ENCODE measurements at regions not wholly inside any gene's neighbourhood (a gene's known extent, or its start where the extent isn't known, plus 50 kb on each side); places are given as distances from the start of the nearest gene placed in this dataset.

DNA sequence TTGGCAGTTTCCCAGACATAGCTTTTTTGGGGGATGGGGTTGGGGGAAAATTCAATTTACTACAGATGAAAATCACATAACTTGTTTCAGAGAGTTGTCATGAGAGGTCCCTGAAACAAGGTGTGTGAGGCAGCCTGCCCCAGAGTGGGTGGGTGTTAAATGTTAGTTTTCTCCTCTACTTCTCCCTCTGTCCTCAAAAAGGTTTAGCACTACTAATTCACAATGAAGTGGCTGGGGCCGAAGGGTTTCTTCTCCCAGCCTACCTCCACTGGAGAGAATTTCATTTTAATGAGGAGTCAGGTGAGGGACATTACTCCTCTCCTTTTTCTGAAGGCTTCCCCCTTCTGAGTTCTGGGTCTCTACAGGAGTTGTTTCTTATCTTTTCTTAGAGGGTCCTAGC lies 103.3 kb downstream of the C1orf94 start:
- no peak overlapping the region for H3K9ac ChIP-seq (ENCODE audit: control insufficient read depth, extremely low read depth, insufficient read depth, low read length)
- DNase-seq (ENCODE audit: low read depth, low spot score): no peak
- no peaks in the 10 kb centered on the region for H3K9me3 ChIP-seq (ENCODE audit: control insufficient read depth, low read depth, low read length)
- no peak overlapping the region for H3K4me2 ChIP-seq (ENCODE audit: control insufficient read depth, extremely low read depth, insufficient read depth, low read depth, low read length)
- no peaks in the 10 kb centered on the region for H3K9me1 ChIP-seq (ENCODE audit: control insufficient read depth, extremely low read depth, insufficient read depth, low read length)
- no peaks in the 10 kb centered on the region for H4K20me1 ChIP-seq (ENCODE audit: control insufficient read depth, extremely low read depth, insufficient read depth, low read length)
- no peaks in the 10 kb centered on the region for H3K79me2 ChIP-seq (ENCODE audit: control insufficient read depth, insufficient read depth, low read length)
- H3K27ac ChIP-seq (ENCODE audit: control insufficient read depth, insufficient read depth, low read length): no peak overlapping the region
- no peak overlapping the region for H2AFZ ChIP-seq (ENCODE audit: control insufficient read depth, low read length)
- H3K27me3 ChIP-seq (ENCODE audit: control insufficient read depth, extremely low read depth, insufficient read depth, low read length): peaks cover 6% of the 10 kb centered on the region
- H3K36me3 ChIP-seq (ENCODE audit: control insufficient read depth in 2 of 2, extremely low read depth in 1 of 2, insufficient read depth in 2 of 2, low read length in 2 of 2): no peaks in the 10 kb centered on the region
- no peak overlapping the region for H3K4me3 ChIP-seq (ENCODE audit: control insufficient read depth in 2 of 3, extremely low read depth in 1 of 3, insufficient read depth in 2 of 3, low read depth in 1 of 3, low read length in 3 of 3)
- no peak for FAIRE-seq
- TF ChIP-seq, protein P1, sequence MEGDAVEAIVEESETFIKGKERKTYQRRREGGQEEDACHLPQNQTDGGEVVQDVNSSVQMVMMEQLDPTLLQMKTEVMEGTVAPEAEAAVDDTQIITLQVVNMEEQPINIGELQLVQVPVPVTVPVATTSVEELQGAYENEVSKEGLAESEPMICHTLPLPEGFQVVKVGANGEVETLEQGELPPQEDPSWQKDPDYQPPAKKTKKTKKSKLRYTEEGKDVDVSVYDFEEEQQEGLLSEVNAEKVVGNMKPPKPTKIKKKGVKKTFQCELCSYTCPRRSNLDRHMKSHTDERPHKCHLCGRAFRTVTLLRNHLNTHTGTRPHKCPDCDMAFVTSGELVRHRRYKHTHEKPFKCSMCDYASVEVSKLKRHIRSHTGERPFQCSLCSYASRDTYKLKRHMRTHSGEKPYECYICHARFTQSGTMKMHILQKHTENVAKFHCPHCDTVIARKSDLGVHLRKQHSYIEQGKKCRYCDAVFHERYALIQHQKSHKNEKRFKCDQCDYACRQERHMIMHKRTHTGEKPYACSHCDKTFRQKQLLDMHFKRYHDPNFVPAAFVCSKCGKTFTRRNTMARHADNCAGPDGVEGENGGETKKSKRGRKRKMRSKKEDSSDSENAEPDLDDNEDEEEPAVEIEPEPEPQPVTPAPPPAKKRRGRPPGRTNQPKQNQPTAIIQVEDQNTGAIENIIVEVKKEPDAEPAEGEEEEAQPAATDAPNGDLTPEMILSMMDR (optimal IDR thresholded peaks at IDR 0.05 in 1 of 3, IDR thresholded peaks at IDR 0.05 in 1 of 3, conservative IDR thresholded peaks at IDR 0.05 in 1 of 3; ENCODE audit: extremely low read depth in 1 of 3, insufficient read depth in 2 of 3, low read length in 3 of 3): no peak
- no peak for TF ChIP-seq EZH2 (IDR thresholded peaks at IDR 0.05; ENCODE audit: low read length)
- no peaks in the 10 kb centered on the region for H3K4me1 ChIP-seq (ENCODE audit: control insufficient read depth, extremely low read depth, insufficient read depth, low read length)
- dilution Hi-C loops (cut with MboI; ENCODE audit: extremely low pct_ligation_motif_present, low sequenced_read_pairs): no loop called here

DNA sequence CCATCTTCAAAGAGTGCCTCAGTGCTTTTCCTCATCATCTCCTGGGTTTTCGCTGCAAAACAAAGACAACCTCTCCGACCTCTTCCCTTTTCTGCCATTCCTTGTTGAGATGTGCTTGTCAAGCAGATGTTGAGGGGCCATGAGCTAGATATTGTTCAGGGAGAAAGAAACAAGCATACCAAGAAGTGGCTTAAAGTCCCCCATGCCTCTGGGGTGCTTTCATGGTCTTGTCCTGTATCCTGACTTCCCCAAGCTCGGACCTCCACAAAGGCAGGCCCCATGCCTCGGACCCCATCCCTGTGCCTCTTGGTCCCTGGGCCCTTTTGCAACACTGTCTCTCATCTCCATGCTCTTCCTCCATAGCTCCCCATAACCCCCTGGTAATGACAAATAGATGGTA lies 103.8 kb downstream of the C1orf94 start:
- Histone ChIP-seq H3K36me3 (ENCODE audit: control insufficient read depth in 2 of 2, extremely low read depth in 1 of 2, insufficient read depth in 2 of 2, low read length in 2 of 2) (no peaks in the 10 kb centered on the region), H3K27me3 (ENCODE audit: control insufficient read depth, extremely low read depth, insufficient read depth, low read length) (peaks cover 6% of the 10 kb centered on the region), H3K9me3 (ENCODE audit: control insufficient read depth, low read depth, low read length) (no peaks in the 10 kb centered on the region), H4K20me1 (ENCODE audit: control insufficient read depth, extremely low read depth, insufficient read depth, low read length) (no peaks in the 10 kb centered on the region), H3K79me2 (ENCODE audit: control insufficient read depth, insufficient read depth, low read length) (no peaks in the 10 kb centered on the region), H3K4me2 (ENCODE audit: control insufficient read depth, extremely low read depth, insufficient read depth, low read depth, low read length) (no peak overlapping the region), H3K4me3 (ENCODE audit: control insufficient read depth in 2 of 3, extremely low read depth in 1 of 3, insufficient read depth in 2 of 3, low read depth in 1 of 3, low read length in 3 of 3) (no peak overlapping the region), H3K27ac (ENCODE audit: control insufficient read depth, insufficient read depth, low read length) (no peak overlapping the region), H3K4me1 (ENCODE audit: control insufficient read depth, extremely low read depth, insufficient read depth, low read length) (no peaks in the 10 kb centered on the region), H3K9ac (ENCODE audit: control insufficient read depth, extremely low read depth, insufficient read depth, low read length) (no peak overlapping the region), H3K9me1 (ENCODE audit: control insufficient read depth, extremely low read depth, insufficient read depth, low read length) (no peaks in the 10 kb centered on the region), H2AFZ (ENCODE audit: control insufficient read depth, low read length) (no peak overlapping the region)
- dilution Hi-C loops (cut with MboI; ENCODE audit: extremely low pct_ligation_motif_present, low sequenced_read_pairs): no loop called here
- TF ChIP-seq, protein P1 (optimal IDR thresholded peaks at IDR 0.05 in 1 of 3, IDR thresholded peaks at IDR 0.05 in 1 of 3, conservative IDR thresholded peaks at IDR 0.05 in 1 of 3; ENCODE audit: extremely low read depth in 1 of 3, insufficient read depth in 2 of 3, low read length in 3 of 3): no peak
- no peak for TF ChIP-seq EZH2 (IDR thresholded peaks at IDR 0.05; ENCODE audit: low read length)
- FAIRE-seq (no peak), DNase-seq (ENCODE audit: low read depth, low spot score) (no peak)
